HG03354 (cell line): ENCODE measurements at regions not wholly inside any gene's neighbourhood (a gene's known extent, or its start where the extent isn't known, plus 50 kb on each side); places are given as distances from the start of the nearest gene placed in this dataset.
"Not testable (repeated sequence)": the region's sequence is repeated elsewhere in the genome, so short reads cannot be mapped to it uniquely, and the experiment has no call there.

Source experiments
- ATAC-seq: cut with Tn5 transposase; IDR thresholded peaks from one replicate; pipeline ENCODE4 v1.9.1; 2021; ENCODE audit warnings: mild to moderate bottlenecking; ENCODE audit not compliant: unreplicated experiment, poor library complexity, severe bottlenecking

- ATAC-seq, result no peak
These were observed 67.4 kb upstream of the GBA3 start for GRCh38 chr4:22625311-22625710.

- ATAC-seq, result not testable (repeated sequence)
These were observed 64.9 kb upstream of the GBA3 start for GRCh38 chr4:22627851-22628250.

- ATAC-seq, result not testable (repeated sequence)
These were observed 62.4 kb upstream of the GBA3 start for GRCh38 chr4:22630161-22630975.

- peak; percentile 50 for ATAC-seq
These were observed 61.6 kb upstream of the GBA3 start for GRCh38 chr4:22631167-22631566.

- no peak for ATAC-seq
These were observed 58.1 kb upstream of the GBA3 start for GRCh38 chr4:22634541-22635181.

DNA sequence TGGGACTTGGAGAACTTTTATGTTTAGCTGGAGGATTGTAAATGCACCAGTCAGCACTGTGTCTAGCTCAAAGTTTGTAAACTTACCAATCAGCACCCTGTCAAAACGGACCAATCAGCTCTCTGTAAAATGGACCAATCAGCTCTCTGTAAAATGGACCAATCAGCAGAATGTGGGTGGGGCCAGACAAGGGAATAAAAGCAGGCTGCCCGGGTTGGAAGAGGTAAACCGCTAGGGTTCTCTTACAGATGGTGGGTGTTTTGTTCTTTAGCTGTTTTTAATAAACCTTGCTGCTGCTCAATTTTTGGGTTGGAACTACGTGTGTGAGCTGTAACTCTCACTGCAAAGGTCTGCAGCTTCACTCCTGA, 57.6 kb upstream of the GBA3 start:
- not testable (repeated sequence) for ATAC-seq

- ATAC-seq, result no peak
These were observed 57.0 kb upstream of the GBA3 start for GRCh38 chr4:22635692-22636091.

DNA sequence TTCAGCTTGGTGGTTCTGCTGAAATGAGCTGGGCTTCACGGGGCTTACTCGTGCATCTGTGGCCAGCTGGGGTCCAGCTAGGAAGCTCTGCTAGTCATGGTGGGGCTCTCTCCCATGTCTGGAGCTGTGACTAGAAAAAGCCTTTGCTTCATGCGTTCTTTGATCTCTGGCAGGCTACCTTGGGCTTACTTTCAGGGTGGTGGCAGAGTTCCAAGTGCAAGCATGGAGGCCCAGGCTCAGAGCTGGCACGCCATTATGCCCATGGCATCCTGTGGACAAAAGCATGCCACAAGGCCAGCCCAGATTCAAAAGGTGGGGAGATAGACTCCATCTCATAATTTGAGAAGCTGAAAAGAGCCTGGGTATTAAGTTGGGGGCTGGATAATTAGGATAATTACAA, 55.4 kb upstream of the GBA3 start:
- no peak for ATAC-seq
